Astrocyte (in vitro differentiated cells and primary cell): ENCODE measurements at regions not wholly inside any gene's neighbourhood (a gene's known extent, or its start where the extent isn't known, plus 50 kb on each side); places are given as distances from the start of the nearest gene placed in this dataset.

Experiments
- DNase-seq: peaks from one replicate; pipeline ENCODE4 v3.0.0-alpha.2; 2010; ENCODE audit warnings: low read depth
- FAIRE-seq: peaks from 2 replicates; lab custom pipeline; 2011; peaks lifted over from hg19 to GRCh38; lab: Jason Lieb, UNC
- H2AFZ ChIP-seq: 2 replicates; pipeline ENCODE4 v1.6.0; 2012; ENCODE audit warnings: low read depth, low read length, inconsistent platforms
- H3K27ac ChIP-seq: 2 replicates; pipeline ENCODE4 v1.5.1; 2011; ENCODE audit warnings: low read depth, low read length, inconsistent platforms
- H3K27me3 ChIP-seq: 2 replicates; pipeline ENCODE4 v1.6.0; 2011; ENCODE audit warnings: low read length, inconsistent platforms; ENCODE audit not compliant: insufficient read depth
- H3K36me3 ChIP-seq: 2 replicates; pipeline ENCODE4 v1.5.1; 2011; ENCODE audit warnings: low read length, inconsistent platforms; ENCODE audit not compliant: insufficient read depth
- H3K4me1 ChIP-seq: 2 replicates; pipeline ENCODE4 v1.5.1; 2011; ENCODE audit warnings: low read length, inconsistent platforms; ENCODE audit not compliant: insufficient read depth
- H3K4me2 ChIP-seq: 2 replicates; pipeline ENCODE4 v1.6.0; 2012; ENCODE audit warnings: low read length, inconsistent platforms
- H3K4me3 ChIP-seq: 2 replicates; pipeline ENCODE4 v1.5.1; 2011; ENCODE audit warnings: low read depth, mild to moderate bottlenecking, low read length, inconsistent platforms; ENCODE audit not compliant: insufficient read depth
- H3K79me2 ChIP-seq: 2 replicates; pipeline ENCODE4 v1.6.0; 2012; ENCODE audit warnings: mild to moderate bottlenecking, low read length, inconsistent platforms; ENCODE audit not compliant: insufficient read depth
- H3K9ac ChIP-seq: 2 replicates; pipeline ENCODE4 v1.6.0; 2012; ENCODE audit warnings: mild to moderate bottlenecking, low read length, inconsistent platforms
- H3K9me3 ChIP-seq: 2 replicates; pipeline ENCODE4 v1.5.1; 2012; ENCODE audit warnings: low read depth, mild to moderate bottlenecking, low read length, inconsistent platforms; ENCODE audit not compliant: insufficient read depth
- H4K20me1 ChIP-seq: 2 replicates; pipeline ENCODE4 v1.6.0; 2012; ENCODE audit warnings: low read length, inconsistent platforms; ENCODE audit not compliant: insufficient read depth
- H3K27ac Mint-ChIP-seq: one replicate; pipeline ENCODE4 v1.8.0; 2021; ENCODE audit warnings: mild to moderate bottlenecking, mixed read lengths; ENCODE audit not compliant: unreplicated experiment
- H3K27me3 Mint-ChIP-seq: one replicate; pipeline ENCODE4 v1.8.0; 2021; ENCODE audit warnings: low read depth, mixed read lengths; ENCODE audit not compliant: unreplicated experiment
- H3K36me3 Mint-ChIP-seq: one replicate; pipeline ENCODE4 v1.8.0; 2021; ENCODE audit warnings: low read depth, mixed read lengths; ENCODE audit not compliant: unreplicated experiment
- H3K4me1 Mint-ChIP-seq: one replicate; pipeline ENCODE4 v1.8.0; 2021; ENCODE audit warnings: low read depth, mixed read lengths; ENCODE audit not compliant: unreplicated experiment
- H3K4me3 Mint-ChIP-seq: one replicate; pipeline ENCODE4 v1.8.0; 2021; ENCODE audit warnings: mild to moderate bottlenecking, moderate library complexity, mixed read lengths; ENCODE audit not compliant: unreplicated experiment
- H3K9me3 Mint-ChIP-seq: one replicate; pipeline ENCODE4 v1.8.0; 2021; ENCODE audit warnings: mild to moderate bottlenecking, mixed read lengths; ENCODE audit not compliant: unreplicated experiment
- CTCF ChIP-seq: IDR thresholded peaks from 2 replicates; pipeline ENCODE4 v1.5.1; 2011; ENCODE audit warnings: low read depth, mild to moderate bottlenecking, inconsistent platforms, low read length, moderate library complexity; ENCODE audit not compliant: insufficient read depth
- EZH2 ChIP-seq: IDR thresholded peaks from 2 replicates; pipeline ENCODE4 v1.6.1; 2012; ENCODE audit warnings: mild to moderate bottlenecking, low read length, inconsistent platforms; ENCODE audit not compliant: insufficient read depth

- Histone ChIP-seq H3K27me3 (no peaks in the 10 kb centered on the region), H4K20me1 (no peaks in the 10 kb centered on the region), H2AFZ (no peak overlapping the region), H3K4me3 (no peak overlapping the region), H3K36me3 (no peaks in the 10 kb centered on the region), H3K27ac (no peak overlapping the region), H3K9ac (no peak overlapping the region), H3K9me3 (no peaks in the 10 kb centered on the region), H3K4me2 (no peak overlapping the region), H3K79me2 (no peaks in the 10 kb centered on the region), H3K4me1 (no peaks in the 10 kb centered on the region)
- DNase-seq (no peak), FAIRE-seq (no peak)
- H3K27me3 Mint-ChIP-seq = no peaks in the 10 kb centered on the region
- H3K27ac Mint-ChIP-seq = no peak overlapping the region
- H3K36me3 Mint-ChIP-seq = no peaks in the 10 kb centered on the region
- H3K9me3 Mint-ChIP-seq = no peaks in the 10 kb centered on the region
- H3K4me3 Mint-ChIP-seq = no peak overlapping the region
- H3K4me1 Mint-ChIP-seq = no peaks in the 10 kb centered on the region
- no peak for TF ChIP-seq EZH2
- no peak for TF ChIP-seq CTCF
Measured at GRCh38 chr6:92274588-92274987, 1144.8 kb downstream of the EPHA7 start.

GRCh38 chr6:92273694-92274093 lies 1145.7 kb downstream of the EPHA7 start:
- Histone ChIP-seq H3K4me2 (no peak overlapping the region), H3K27ac (no peak overlapping the region), H3K27me3 (no peaks in the 10 kb centered on the region), H3K4me3 (no peak overlapping the region), H3K9ac (no peak overlapping the region), H3K4me1 (no peaks in the 10 kb centered on the region), H3K36me3 (no peaks in the 10 kb centered on the region), H2AFZ (no peak overlapping the region), H4K20me1 (no peaks in the 10 kb centered on the region), H3K79me2 (no peaks in the 10 kb centered on the region), H3K9me3 (no peaks in the 10 kb centered on the region)
- DNase-seq (no peak), FAIRE-seq (no peak)
- H3K4me1 Mint-ChIP-seq = no peaks in the 10 kb centered on the region
- H3K27me3 Mint-ChIP-seq = no peaks in the 10 kb centered on the region
- H3K36me3 Mint-ChIP-seq = no peaks in the 10 kb centered on the region
- H3K27ac Mint-ChIP-seq = no peak overlapping the region
- no peaks in the 10 kb centered on the region for H3K9me3 Mint-ChIP-seq
- TF ChIP-seq CTCF = no peak
- no peak for TF ChIP-seq EZH2
- H3K4me3 Mint-ChIP-seq = no peak overlapping the region

GRCh38 chr6:92271091-92271490 lies 1148.3 kb downstream of the EPHA7 start:
- Mint-ChIP-seq H3K9me3 (no peaks in the 10 kb centered on the region), H3K4me1 (no peaks in the 10 kb centered on the region), H3K27ac (no peak overlapping the region), H3K4me3 (no peak overlapping the region), H3K27me3 (no peaks in the 10 kb centered on the region), H3K36me3 (no peaks in the 10 kb centered on the region)
- H3K9me3 ChIP-seq = no peaks in the 10 kb centered on the region
- no peak overlapping the region for H3K4me2 ChIP-seq
- H4K20me1 ChIP-seq = no peaks in the 10 kb centered on the region
- H3K4me3 ChIP-seq = no peak overlapping the region
- H3K9ac ChIP-seq = no peak overlapping the region
- H2AFZ ChIP-seq = no peak overlapping the region
- TF ChIP-seq CTCF (no peak), EZH2 (no peak)
- FAIRE-seq (no peak), DNase-seq (peak; percentile 0)
- H3K79me2 ChIP-seq = no peaks in the 10 kb centered on the region
- no peaks in the 10 kb centered on the region for H3K4me1 ChIP-seq
- H3K36me3 ChIP-seq = no peaks in the 10 kb centered on the region
- no peaks in the 10 kb centered on the region for H3K27me3 ChIP-seq
- H3K27ac ChIP-seq = no peak overlapping the region
